Osteoblast (primary cell): ENCODE measurements at regions not wholly inside any gene's neighbourhood (a gene's known extent, or its start where the extent isn't known, plus 50 kb on each side); places are given as distances from the start of the nearest gene placed in this dataset.

Experiments
- DNase-seq: peaks from one replicate; pipeline ENCODE4 v3.0.0; 2011; ENCODE audit warnings: low spot score, mixed read lengths; ENCODE audit not compliant: insufficient read length; ENCODE audit errors: missing footprints
- H2AFZ ChIP-seq: 2 replicates; pipeline ENCODE4 v1.6.0; 2011; ENCODE audit warnings: mild to moderate bottlenecking, low read length
- H3K27ac ChIP-seq: 2 replicates; pipeline ENCODE4 v1.5.1; 2011; ENCODE audit warnings: mild to moderate bottlenecking, low read depth, low read length, moderate library complexity
- H3K27me3 ChIP-seq: 2 replicates; pipeline ENCODE4 v1.6.0; 2012; ENCODE audit warnings: mild to moderate bottlenecking, control low read depth, inconsistent platforms, low read length, moderate library complexity; ENCODE audit not compliant: insufficient read depth
- H3K36me3 ChIP-seq: 2 replicates; pipeline ENCODE4 v1.5.1; 2011; ENCODE audit warnings: mild to moderate bottlenecking, low read length, control low read depth, moderate library complexity; ENCODE audit not compliant: insufficient read depth
- H3K4me1 ChIP-seq: 2 replicates; pipeline ENCODE4 v1.5.1; 2011; ENCODE audit warnings: mild to moderate bottlenecking, low read length, control low read depth, moderate library complexity; ENCODE audit not compliant: insufficient read depth
- H3K4me2 ChIP-seq: 2 replicates; pipeline ENCODE4 v1.6.0; 2011; ENCODE audit warnings: mild to moderate bottlenecking, low read length; ENCODE audit not compliant: insufficient read depth
- H3K4me3 ChIP-seq: fragments of 200-600 bp; sonication (generic); 3 replicates; pipeline ENCODE4 v1.5.1; 2012; ENCODE audit warnings: mild to moderate bottlenecking, low read length, inconsistent platforms; ENCODE audit not compliant: insufficient read depth
- H3K79me2 ChIP-seq: 2 replicates; pipeline ENCODE4 v1.6.0; 2012; ENCODE audit warnings: mild to moderate bottlenecking, low read length, control low read depth, inconsistent platforms; ENCODE audit not compliant: insufficient read depth
- H3K9me3 ChIP-seq: 2 replicates; pipeline ENCODE4 v1.5.1; 2011; ENCODE audit warnings: low read depth, low read length, control low read depth
- H4K20me1 ChIP-seq: 2 replicates; pipeline ENCODE4 v1.6.0; 2012; ENCODE audit warnings: mild to moderate bottlenecking, low read length, control low read depth; ENCODE audit not compliant: insufficient read depth
- CTCF ChIP-seq: IDR thresholded peaks from 2 replicates; pipeline ENCODE4 v1.5.1; 2011; ENCODE audit warnings: mild to moderate bottlenecking, low read depth, low read length, moderate library complexity; ENCODE audit errors: extremely low read depth

GRCh38 chr16:66203476-66203875, 163.0 kb upstream of the CDH5 start:
- no peak overlapping the region for H3K27ac ChIP-seq
- DNase-seq, result no peak
- H3K79me2 ChIP-seq, result no peaks in the 10 kb centered on the region
- no peak overlapping the region for H2AFZ ChIP-seq
- H3K4me1 ChIP-seq, result peaks cover 34% of the 10 kb centered on the region
- no peak for TF ChIP-seq CTCF
- H3K4me2 ChIP-seq, result no peak overlapping the region
- H4K20me1 ChIP-seq, result no peaks in the 10 kb centered on the region
- no peaks in the 10 kb centered on the region for H3K9me3 ChIP-seq
- no peaks in the 10 kb centered on the region for H3K27me3 ChIP-seq
- H3K4me3 ChIP-seq, result no peak overlapping the region
- H3K36me3 ChIP-seq, result no peaks in the 10 kb centered on the region

GRCh38 chr16:66199189-66199588, 167.3 kb upstream of the CDH5 start:
- no peak for TF ChIP-seq CTCF
- Histone ChIP-seq H3K36me3 (no peaks in the 10 kb centered on the region), H3K79me2 (no peaks in the 10 kb centered on the region), H3K27ac (no peak overlapping the region), H3K9me3 (no peaks in the 10 kb centered on the region), H3K4me2 (no peak overlapping the region), H3K27me3 (no peaks in the 10 kb centered on the region), H3K4me1 (peaks cover 6% of the 10 kb centered on the region), H4K20me1 (no peaks in the 10 kb centered on the region), H2AFZ (no peak overlapping the region), H3K4me3 (no peak overlapping the region)
- DNase-seq, result no peak

GRCh38 chr16:66198641-66199040, 167.8 kb upstream of the CDH5 start:
- H2AFZ ChIP-seq, result no peak overlapping the region
- no peaks in the 10 kb centered on the region for H3K9me3 ChIP-seq
- peaks cover 6% of the 10 kb centered on the region for H3K4me1 ChIP-seq
- no peaks in the 10 kb centered on the region for H3K36me3 ChIP-seq
- no peak overlapping the region for H3K4me3 ChIP-seq
- DNase-seq, result no peak
- no peak for TF ChIP-seq CTCF
- no peak overlapping the region for H3K4me2 ChIP-seq
- H3K27me3 ChIP-seq, result no peaks in the 10 kb centered on the region
- H3K79me2 ChIP-seq, result no peaks in the 10 kb centered on the region
- H4K20me1 ChIP-seq, result no peaks in the 10 kb centered on the region
- no peak overlapping the region for H3K27ac ChIP-seq

- Histone ChIP-seq H3K4me3 (no peak overlapping the region), H4K20me1 (no peaks in the 10 kb centered on the region), H3K4me2 (no peak overlapping the region), H2AFZ (no peak overlapping the region), H3K36me3 (no peaks in the 10 kb centered on the region), H3K4me1 (peaks cover 6% of the 10 kb centered on the region), H3K79me2 (no peaks in the 10 kb centered on the region), H3K27ac (no peak overlapping the region), H3K27me3 (no peaks in the 10 kb centered on the region), H3K9me3 (no peaks in the 10 kb centered on the region)
- TF ChIP-seq CTCF, result no peak
- no peak for DNase-seq
These were observed 168.7 kb upstream of the CDH5 start for GRCh38 chr16:66197668-66198278.
